K562 (cell line): ENCODE measurements at regions not wholly inside any gene's neighbourhood (a gene's known extent, or its start where the extent isn't known, plus 50 kb on each side); places are given as distances from the start of the nearest gene placed in this dataset.

Source experiments
- ATAC-seq: fragments of 200-7000 bp; cut with Tn5 transposase; 3 replicates; pipeline ENCODE4 v1.9.1; 2020; ENCODE audit warnings: moderate library complexity
- BruUV-seq: library from RNA; stranded (reverse); fragments of 400-500 nt; replicated peaks from 2 replicates; lab custom pipeline; 2021; lab: Mats Ljungman, UMichigan
- CTCF ChIA-PET: fragments of 300-600 bp; formaldehyde crosslinking; extraction: SDS; loops from one replicate; lab custom pipeline; 2021; ENCODE audit warnings: low intra/inter-chr PET ratio; lab: Yijun Ruan, JAX
- POLR2A ChIA-PET: fragments of 300-600, 350-650 bp; sonication (Branson Sonifier 250); formaldehyde crosslinking; extraction: SDS; loops from one replicate; lab custom pipeline; 2021; ENCODE audit warnings: antibody characterized with exemption, inconsistent platforms; lab: Yijun Ruan, JAX
- DNase-seq, 4 experiments: peaks; one replicate each; pipeline versions ENCODE4 v3.0.0 to v3.0.0-alpha.2; 2011 to 2018; ENCODE audit warnings: low spot score in 3 of 4, mixed read lengths in 3 of 4; ENCODE audit errors: extremely low read depth in 1 of 4
- FAIRE-seq: peaks from 2 replicates; lab custom pipeline; 2011; peaks lifted over from hg19 to GRCh38; lab: Jason Lieb, UNC
- H2AFZ ChIP-seq: 2 replicates; pipeline ENCODE4 v1.6.0; 2011; ENCODE audit warnings: low read depth, low read length, control low read depth, inconsistent platforms
- H3K27ac ChIP-seq: fragments of 200-600 bp; 3 replicates; pipeline ENCODE4 v1.8.0; 2011; ENCODE audit warnings: low read depth, mild to moderate bottlenecking, control low read depth, inconsistent platforms, low read length, moderate library complexity, mixed read lengths; ENCODE audit errors: extremely low read depth
- H3K27me3 ChIP-seq, 2 experiments: fragments of 300-600 bp in 1 of 2; 2 replicates in 1 of 2; 3 replicates in 1 of 2; pipeline versions ENCODE4 v1.6.0 to v1.8.0; 2011; ENCODE audit warnings: inconsistent platforms in 2 of 2, low read length in 2 of 2, mild to moderate bottlenecking in 1 of 2, mixed read lengths in 1 of 2, moderate library complexity in 1 of 2; ENCODE audit not compliant: control insufficient read depth in 2 of 2, insufficient read depth in 2 of 2
- H3K36me3 ChIP-seq: fragments of 300-600 bp; 3 replicates; pipeline ENCODE4 v1.8.0; 2011; ENCODE audit warnings: mild to moderate bottlenecking, low read length, inconsistent platforms; ENCODE audit not compliant: control insufficient read depth, insufficient read depth
- H3K4me1 ChIP-seq, 2 experiments: fragments of 200-600 bp in 1 of 2; replicated peaks in 1 of 2; 2 replicates in 1 of 2; 3 replicates in 1 of 2; pipeline versions ENCODE4 v1.5.1 to v1.8.0; 2011; ENCODE audit warnings: inconsistent platforms in 2 of 2, low read length in 2 of 2, mild to moderate bottlenecking in 1 of 2, mixed read lengths in 1 of 2, moderate library complexity in 1 of 2; ENCODE audit not compliant: control insufficient read depth in 2 of 2, insufficient read depth in 2 of 2
- H3K4me2 ChIP-seq: 2 replicates; pipeline ENCODE4 v1.6.1; 2011; ENCODE audit warnings: low read length, control low read depth, inconsistent platforms, mixed read lengths; ENCODE audit not compliant: insufficient read depth
- H3K4me3 ChIP-seq: fragments of 200-600 bp; sonication (generic), shearing (Covaris generic); 2 replicates; pipeline ENCODE4 v1.5.1; 2016; ENCODE audit warnings: control low read depth, inconsistent platforms
- H3K79me2 ChIP-seq: fragments of 200-600 bp; 3 replicates; pipeline ENCODE4 v1.8.0; 2011; ENCODE audit warnings: low read length, inconsistent platforms; ENCODE audit not compliant: control insufficient read depth, insufficient read depth
- H3K9ac ChIP-seq, 2 experiments: 2 replicates each; pipeline versions ENCODE4 v1.6.0 to v1.6.1; 2011; ENCODE audit warnings: low read depth in 2 of 2, low read length in 2 of 2, control low read depth in 1 of 2, inconsistent platforms in 1 of 2, mild to moderate bottlenecking in 1 of 2, mixed read lengths in 1 of 2; ENCODE audit not compliant: insufficient read depth in 1 of 2
- H3K9me1 ChIP-seq: one replicate; pipeline ENCODE4 v1.6.0; 2011; ENCODE audit warnings: inconsistent platforms, mild to moderate bottlenecking, low read length, moderate library complexity; ENCODE audit not compliant: control insufficient read depth, insufficient read depth
- H3K9me3 ChIP-seq: replicated peaks from 2 replicates; pipeline ENCODE4 v1.5.1; 2011; ENCODE audit warnings: low read depth, low read length, inconsistent platforms; ENCODE audit not compliant: control insufficient read depth, insufficient read depth
- H4K20me1 ChIP-seq: replicated peaks from 2 replicates; pipeline ENCODE4 v1.6.1; 2011; ENCODE audit warnings: low read length, inconsistent platforms, mixed read lengths; ENCODE audit not compliant: control insufficient read depth, insufficient read depth
- ATF1 ChIP-seq, 2 experiments: fragments of 450-650 bp in 1 of 2; IDR thresholded peaks; 2 replicates each; pipeline ENCODE4 v1.6.1; 2016; ENCODE audit warnings: missing compliant biosample characterization in 1 of 2, missing genetic modification characterization in 1 of 2
- CREB3 ChIP-seq: fragments of 450-650 bp; conservative IDR thresholded peaks from 2 replicates; pipeline ENCODE4 v1.6.1; 2016; ENCODE audit warnings: missing genetic modification characterization, low read depth, mild to moderate bottlenecking, missing compliant biosample characterization, moderate library complexity
- CREBBP ChIP-seq: IDR thresholded peaks from one replicate; pipeline ENCODE4 v1.6.1; 2012; ENCODE audit warnings: low read depth, mild to moderate bottlenecking, control low read depth, inconsistent platforms, low read length
- GATAD2B ChIP-seq: fragments of 450-650 bp; IDR thresholded peaks from 2 replicates; pipeline ENCODE4 v1.6.1; 2017; ENCODE audit warnings: mild to moderate bottlenecking, borderline replicate concordance
- HINFP ChIP-seq: fragments of 450-650 bp; conservative IDR thresholded peaks from 2 replicates; pipeline ENCODE4 v1.6.1; 2016; ENCODE audit warnings: missing genetic modification characterization, low read depth, mild to moderate bottlenecking, control low read depth, missing compliant biosample characterization
- JUND ChIP-seq, 2 experiments: IDR thresholded peaks; 2 replicates in 1 of 2; 3 replicates in 1 of 2; pipeline ENCODE4 v1.6.1; 2011; ENCODE audit warnings: borderline replicate concordance in 2 of 2, low read depth in 2 of 2, low read length in 2 of 2, improper control_type of control experiment in 1 of 2, missing biosample characterization in 1 of 2, missing genetic modification characterization in 1 of 2, missing genetic modification reagents in 1 of 2
- LCOR ChIP-seq: sonication (generic); formaldehyde crosslinking; IDR thresholded peaks from 2 replicates; pipeline ENCODE4 v1.8.0; 2022; ENCODE audit warnings: mild to moderate bottlenecking, missing genetic modification reagents
- NBN ChIP-seq: fragments of 450-650 bp; IDR thresholded peaks from 2 replicates; pipeline ENCODE4 v1.6.1; 2016; ENCODE audit warnings: low read depth, mild to moderate bottlenecking
- PHF21A ChIP-seq: fragments of 450-650 bp; IDR thresholded peaks from 2 replicates; pipeline ENCODE4 v1.6.1; 2017; ENCODE audit warnings: low read depth, borderline replicate concordance
- PRDM10 ChIP-seq: fragments of 450-650 bp; IDR thresholded peaks from 2 replicates; pipeline ENCODE4 v1.6.1; 2018; ENCODE audit not compliant: partially characterized antibody
- SAFB ChIP-seq: fragments of 200-400 bp; formaldehyde crosslinking; IDR thresholded peaks from 2 replicates; pipeline ENCODE4 v1.6.1; 2017; ENCODE audit warnings: low read depth, low read length, borderline replicate concordance
- WGBS: fragments of 100-300 bp; shearing (Covaris generic); methylation state at CpG from one replicate; pipeline ENCODE4 v1.1.6; 2016; ENCODE audit warnings: low coverage, mixed read lengths; ENCODE audit not compliant: insufficient coverage; ENCODE audit errors: missing lambda C conversion rate; 5-methylcytosine and 5-hydroxymethylcytosine counted together
- in situ Hi-C: fragments of 300-500 bp; cut with MboI; formaldehyde crosslinking; loops from 4 replicates; pipeline ENCODE4 v1.15.0; 2018; ENCODE audit warnings: inconsistent platforms, mixed read lengths
- intact Hi-C: fragments of 100-400 bp; cut with micrococcal nuclease; formaldehyde crosslinking; loops from 2 replicates; pipeline ENCODE4 v1.14.2; 2022

- WGBS, result 1% methylated on average over 7 of the region's 7 CpGs
- BruUV-seq, result no TSS peak
- H3K36me3 ChIP-seq, result no peaks in the 10 kb centered on the region
- FAIRE-seq (no peak), ATAC-seq (no peak), DNase-seq (no peak)
- no peak overlapping the region for H2AFZ ChIP-seq
- no peaks in the 10 kb centered on the region for H3K27me3 ChIP-seq
- no peak overlapping the region for H3K4me2 ChIP-seq
- H3K79me2 ChIP-seq, result no peaks in the 10 kb centered on the region
- H3K9me3 ChIP-seq, result 0 out of 2 replicates have a peak, but pooled peaks cover 2% of the 10 kb centered on the region
- no peaks in the 10 kb centered on the region for H4K20me1 ChIP-seq
- H3K9me1 ChIP-seq, result no peaks in the 10 kb centered on the region
- CTCF ChIA-PET, result no interaction called here
- no peak overlapping the region for H3K4me3 ChIP-seq
- H3K9ac ChIP-seq, result no peak overlapping the region
- intact Hi-C loops, result no loop called here
- H3K27ac ChIP-seq, result no peak overlapping the region
- H3K4me1 ChIP-seq, result no peaks in the 10 kb centered on the region
- POLR2A ChIA-PET, result interaction anchor here (1.2 kb wide), 1 partner anchor 7 kb away, joined by 3 read pairs; no protein-coding TSS in a partner anchor
- in situ Hi-C loops, result no loop called here
- no peak for TF ChIP-seq PHF21A
- TF ChIP-seq SAFB, result no peak
- no peak for TF ChIP-seq CREBBP
- TF ChIP-seq GATAD2B, result no peak
- no peak for TF ChIP-seq JUND (IDR thresholded peaks at IDR 0.05; ENCODE audit: borderline replicate concordance, low read depth, low read length)
- TF ChIP-seq JUND (tag; IDR thresholded peaks at IDR 0.05; ENCODE audit: borderline replicate concordance, low read depth, low read length), result no peak
- TF ChIP-seq LCOR, result no peak
- no peak for TF ChIP-seq HINFP (tag)
- TF ChIP-seq CREB3 (tag), result no peak
- no peak for TF ChIP-seq ATF1 (CRISPR knock-in tag; IDR thresholded peaks at IDR 0.05)
- no peak for TF ChIP-seq ATF1 (tag; IDR thresholded peaks at IDR 0.05)
- TF ChIP-seq PRDM10, result no peak
- TF ChIP-seq NBN, result no peak
Observed at GRCh38 chr3:31432897-31433678, 99.6 kb upstream of the STT3B start.
